Psoas muscle (tissue), 7 donors: ENCODE measurements at regions not wholly inside any gene's neighbourhood (a gene's known extent, or its start where the extent isn't known, plus 50 kb on each side); places are given as distances from the start of the nearest gene placed in this dataset.

Source experiments
- ATAC-seq, 4 donors: fragments of 200-7000 bp; cut with Tn5 transposase; one replicate each; pipeline ENCODE4 v1.9.1; 2020; ENCODE audit warnings: moderate library complexity in 3 of 4, mild to moderate bottlenecking in 2 of 4
- DNase-seq, 2 donors: peaks; one replicate each; pipeline ENCODE4 v3.0.0-alpha.2; 2020
- H3K27ac ChIP-seq: fragments of 200-600 bp; one replicate; pipeline ENCODE4 v1.8.0; 2022
- H3K27me3 ChIP-seq, 3 donors: fragments of 200-600 bp in 1 of 3; one replicate each; pipeline versions ENCODE4 v1.6.1 to v1.8.0; 2013 to 2022; ENCODE audit warnings: low read length in 2 of 3, mild to moderate bottlenecking in 2 of 3, moderate library complexity in 1 of 3; ENCODE audit not compliant: insufficient read depth in 3 of 3
- H3K36me3 ChIP-seq, 2 donors: fragments of 200-600 bp in 1 of 2; one replicate each; pipeline versions ENCODE4 v1.6.1 to v1.8.0; 2013 to 2022; ENCODE audit warnings: low read depth in 1 of 2, mild to moderate bottlenecking in 1 of 2, moderate library complexity in 1 of 2; ENCODE audit not compliant: insufficient read depth in 1 of 2
- H3K4me1 ChIP-seq: fragments of 200-600 bp; one replicate; pipeline ENCODE4 v1.8.0; 2022
- H3K4me3 ChIP-seq: fragments of 200-600 bp; one replicate; pipeline ENCODE4 v1.8.0; 2022; ENCODE audit warnings: mild to moderate bottlenecking
- H3K9me3 ChIP-seq: fragments of 200-600 bp; one replicate; pipeline ENCODE4 v1.8.0; 2022
- WGBS, 3 donors: extraction: QIAGEN DNeasy Blood & Tissue Kit; methylation state at CpG; one replicate each; pipeline versions ENCODE4 v1.1.6 to v1.1.7; 2013; 5-methylcytosine and 5-hydroxymethylcytosine counted together
- intact Hi-C, 2 donors: fragments of 100-400 bp; cut with DNase I; formaldehyde crosslinking; loops; one replicate each; pipeline versions ENCODE4 v1.11.0 to v1.14.2; 2022
- TF ChIP-seq, protein P1 (sequence below): fragments of 200-600 bp; IDR thresholded peaks from one replicate; pipeline ENCODE4 v1.8.0; 2022; ENCODE audit warnings: antibody characterized with exemption
- donor health status: healthy with polysubstance abuse.
- donor health status: DM: no; HTN: no; CAD: no; lungs with moderate emphysema.
- donor health status: Bipolar disorder and iron deficiency.
- donor health status: healthy.
- donor health status: DM: yes; HTN: yes; CAD: no.
- donor health status: DM: no; HTN: no; CAD: no.
- donor health status: DM: yes; HTN: yes; CAD: no.

DNA sequence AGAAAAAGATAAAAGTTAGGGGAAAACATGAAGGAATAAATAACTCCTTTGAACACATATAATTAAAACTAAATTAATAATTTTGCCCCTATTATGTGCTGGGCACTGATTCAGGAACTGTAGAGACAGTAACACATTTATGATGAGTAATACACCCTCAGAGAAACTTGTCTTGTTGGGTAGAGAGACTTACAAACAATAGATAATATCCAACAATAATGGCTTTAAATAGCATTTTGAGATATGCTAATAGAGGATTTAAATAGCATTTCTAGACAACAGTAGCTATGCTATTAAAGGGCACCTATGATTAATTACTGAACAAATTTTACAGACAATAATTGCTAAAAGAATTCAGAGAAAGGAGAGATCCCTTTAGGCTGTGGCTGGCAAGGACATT lies 455.5 kb downstream of the NUF2 start:
- Histone ChIP-seq H3K27me3 (no peaks in the 10 kb centered on the region), H3K27ac (no peak overlapping the region), H3K4me3 (no peak overlapping the region), H3K4me1 (no peaks in the 10 kb centered on the region), H3K9me3 (peaks cover 20% of the 10 kb centered on the region), H3K36me3 (no peaks in the 10 kb centered on the region)
- no peak for DNase-seq
- no peak for ATAC-seq
- TF ChIP-seq, protein P1, sequence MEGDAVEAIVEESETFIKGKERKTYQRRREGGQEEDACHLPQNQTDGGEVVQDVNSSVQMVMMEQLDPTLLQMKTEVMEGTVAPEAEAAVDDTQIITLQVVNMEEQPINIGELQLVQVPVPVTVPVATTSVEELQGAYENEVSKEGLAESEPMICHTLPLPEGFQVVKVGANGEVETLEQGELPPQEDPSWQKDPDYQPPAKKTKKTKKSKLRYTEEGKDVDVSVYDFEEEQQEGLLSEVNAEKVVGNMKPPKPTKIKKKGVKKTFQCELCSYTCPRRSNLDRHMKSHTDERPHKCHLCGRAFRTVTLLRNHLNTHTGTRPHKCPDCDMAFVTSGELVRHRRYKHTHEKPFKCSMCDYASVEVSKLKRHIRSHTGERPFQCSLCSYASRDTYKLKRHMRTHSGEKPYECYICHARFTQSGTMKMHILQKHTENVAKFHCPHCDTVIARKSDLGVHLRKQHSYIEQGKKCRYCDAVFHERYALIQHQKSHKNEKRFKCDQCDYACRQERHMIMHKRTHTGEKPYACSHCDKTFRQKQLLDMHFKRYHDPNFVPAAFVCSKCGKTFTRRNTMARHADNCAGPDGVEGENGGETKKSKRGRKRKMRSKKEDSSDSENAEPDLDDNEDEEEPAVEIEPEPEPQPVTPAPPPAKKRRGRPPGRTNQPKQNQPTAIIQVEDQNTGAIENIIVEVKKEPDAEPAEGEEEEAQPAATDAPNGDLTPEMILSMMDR, result no peak
- intact Hi-C loops, result no loop called here

DNA sequence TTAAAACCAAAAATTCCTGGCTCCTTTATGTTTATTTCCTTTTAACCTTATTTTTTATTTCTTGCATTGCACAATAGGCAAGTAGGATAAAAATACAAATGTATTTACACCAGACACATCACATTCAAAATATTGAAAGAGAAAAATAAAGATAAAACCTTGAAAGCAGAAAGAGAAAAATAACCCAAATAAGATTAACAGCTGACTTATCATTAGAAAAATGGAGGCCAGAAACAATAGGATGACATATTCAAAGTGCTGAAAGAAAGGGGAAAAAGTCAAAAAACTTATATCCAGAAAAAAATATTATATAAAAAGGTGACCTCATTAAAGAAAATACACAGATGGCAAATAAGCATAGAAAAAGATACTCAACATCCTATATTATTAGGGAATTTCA lies 459.4 kb downstream of the NUF2 start:
- ATAC-seq, result no peak
- H3K36me3 ChIP-seq, result no peaks in the 10 kb centered on the region
- TF ChIP-seq, protein P1, result no peak
- no peak overlapping the region for H3K4me3 ChIP-seq
- intact Hi-C loops, result no loop called here
- no peak overlapping the region for H3K27ac ChIP-seq
- peaks cover 20% of the 10 kb centered on the region for H3K9me3 ChIP-seq
- DNase-seq, result no peak
- no peaks in the 10 kb centered on the region for H3K27me3 ChIP-seq
- no peaks in the 10 kb centered on the region for H3K4me1 ChIP-seq

DNA sequence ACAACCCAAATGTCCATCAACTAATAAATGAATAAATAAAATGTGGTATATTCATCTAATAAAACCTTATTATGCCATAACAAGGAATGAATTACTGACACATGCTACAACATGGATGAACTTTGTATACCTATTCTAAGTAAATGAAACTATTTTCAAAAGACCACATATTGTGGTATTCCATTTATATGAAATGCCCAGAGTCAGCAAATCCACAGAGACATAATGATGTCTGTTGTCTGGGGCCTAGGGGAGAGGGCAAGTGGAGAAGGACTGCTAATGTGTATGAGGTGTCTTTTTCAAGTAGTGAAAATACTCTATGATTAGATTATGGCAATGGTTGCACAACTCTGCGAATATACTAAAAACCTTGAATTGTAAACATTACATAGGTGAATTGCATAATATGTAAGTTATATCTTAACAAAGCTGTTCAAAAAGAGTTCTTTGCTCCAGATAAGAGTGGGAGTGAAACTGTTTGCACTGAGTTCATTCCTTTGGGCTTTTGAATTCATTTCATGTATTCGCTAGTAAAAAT lies 464.2 kb downstream of the NUF2 start:
- no peak for DNase-seq
- intact Hi-C loops, result no loop called here

DNA sequence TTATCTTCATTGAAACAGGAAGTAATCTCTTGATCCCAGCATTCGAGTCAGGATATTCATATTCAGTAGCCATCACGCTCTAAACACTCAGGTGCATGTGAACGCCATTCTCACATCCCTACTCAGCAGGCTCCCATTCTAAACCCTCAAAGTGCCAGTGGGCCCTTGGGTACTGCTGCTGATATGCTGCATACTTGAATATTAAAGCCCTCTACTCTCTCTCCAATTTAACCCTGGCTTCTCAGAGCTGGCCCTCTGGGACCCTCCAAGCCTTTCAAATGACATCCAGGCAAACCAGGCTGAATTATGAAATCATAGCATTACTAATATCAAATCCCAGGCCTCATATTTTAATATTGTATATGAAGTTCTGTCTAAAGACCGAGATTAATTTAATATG lies 468.2 kb downstream of the NUF2 start:
- intact Hi-C loops, result no loop called here
- Histone ChIP-seq H3K27ac (no peak overlapping the region), H3K27me3 (no peaks in the 10 kb centered on the region), H3K4me1 (no peaks in the 10 kb centered on the region), H3K36me3 (no peaks in the 10 kb centered on the region), H3K9me3 (peaks cover 9% of the 10 kb centered on the region), H3K4me3 (no peak overlapping the region)
- ATAC-seq (no peak), DNase-seq (no peak)
- TF ChIP-seq, protein P1, result no peak
- WGBS, 3 donors, result 72 to 81% (median 74%) methylated on average over 4 of the region's 4 CpGs

More for the DNA sequence above, 464.2 kb downstream of the NUF2 start:
- H3K36me3 ChIP-seq, result no peaks in the 10 kb centered on the region
- peaks cover 9% of the 10 kb centered on the region for H3K9me3 ChIP-seq
- ATAC-seq, result no peak
- no peak overlapping the region for H3K4me3 ChIP-seq
- 94 to 98% (median 95%) methylated on average over 2 of the region's 2 CpGs for WGBS, 3 donors
- TF ChIP-seq, protein P1, result no peak
- H3K27me3 ChIP-seq, result no peaks in the 10 kb centered on the region
- no peaks in the 10 kb centered on the region for H3K4me1 ChIP-seq
- no peak overlapping the region for H3K27ac ChIP-seq

DNA sequence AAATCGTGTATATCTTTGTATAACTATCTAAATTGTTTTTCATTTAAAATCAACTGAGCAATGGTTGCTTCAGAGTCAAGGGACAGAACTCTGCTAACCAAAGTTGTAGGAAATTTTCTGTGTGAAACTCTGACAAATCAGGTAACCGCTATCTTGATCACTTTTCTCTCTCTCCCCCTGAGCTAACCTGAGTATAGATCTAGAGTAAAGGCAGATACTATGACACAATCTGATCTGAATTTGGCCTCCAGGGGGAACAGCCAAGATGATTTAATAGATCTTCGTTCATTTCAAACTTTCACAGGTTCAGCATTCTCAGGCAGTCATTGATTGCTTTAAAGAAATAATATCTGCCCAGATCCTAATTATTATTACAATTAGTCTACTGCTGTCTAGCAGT lies 472.8 kb downstream of the NUF2 start:
- DNase-seq (no peak), ATAC-seq (no peak)
- Histone ChIP-seq H3K4me3 (no peak overlapping the region), H3K9me3 (peaks cover 9% of the 10 kb centered on the region), H3K27ac (no peak overlapping the region), H3K4me1 (no peaks in the 10 kb centered on the region), H3K27me3 (no peaks in the 10 kb centered on the region), H3K36me3 (no peaks in the 10 kb centered on the region)
- TF ChIP-seq, protein P1, result no peak
- WGBS, 3 donors, result 68 to 72% (median 68%) methylated on average over 3 of the region's 3 CpGs
- intact Hi-C loops, result no loop called here
